ENCODE measurements at regions not wholly inside any gene's neighbourhood (a gene's known extent, or its start where the extent isn't known, plus 50 kb on each side); places are given as distances from the start of the nearest gene placed in this dataset.
"Not testable (repeated sequence)": the region's sequence is repeated elsewhere in the genome, so short reads cannot be mapped to it uniquely, and the experiment has no call there.

- Histone ChIP-seq H3K9me3 (ENCODE audit: control insufficient read depth, low read length) (no peaks in the 10 kb centered on the region), H3K27ac (ENCODE audit: insufficient read depth, low read length, poor library complexity, severe bottlenecking) (no peak overlapping the region), H3K36me3 (ENCODE audit: control insufficient read depth, insufficient read depth, low read length) (no peaks in the 10 kb centered on the region), H3K4me1 (ENCODE audit: control insufficient read depth, insufficient read depth, low read length, poor library complexity, severe bottlenecking) (no peaks in the 10 kb centered on the region), H3K4me3 (ENCODE audit: insufficient read depth, low read depth, low read length, poor library complexity, severe bottlenecking) (no peak overlapping the region), H3K27me3 (replicated peaks; ENCODE audit: control insufficient read depth, insufficient read depth, low read length, poor library complexity, severe bottlenecking) (no peaks in the 10 kb centered on the region)
- no peak for DNase-seq
These were observed 436.4 kb upstream of the KCNMB2 start for GRCh38 chr3:178099862-178100261.

DNA sequence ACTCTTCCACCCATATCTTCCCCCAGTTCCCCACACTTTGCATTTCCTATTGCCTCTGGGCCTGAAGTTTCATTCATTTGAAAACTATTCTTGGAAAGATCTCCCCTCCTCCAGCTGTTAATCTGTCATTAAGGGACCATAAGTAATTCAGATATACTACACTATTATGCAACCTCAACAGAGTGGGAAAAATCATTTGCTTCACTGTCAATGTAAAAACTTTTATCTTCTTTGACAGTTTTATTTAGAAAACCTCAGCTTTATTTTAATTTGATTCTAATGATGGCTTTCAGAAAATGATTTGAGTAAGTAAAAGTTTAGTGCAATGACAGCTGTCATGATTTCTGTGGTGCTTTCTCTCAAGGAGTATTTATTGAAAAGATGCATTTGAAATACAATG is 435.3 kb upstream of the KCNMB2 start:
- Histone ChIP-seq H3K4me1 (ENCODE audit: control insufficient read depth, insufficient read depth, low read length, poor library complexity, severe bottlenecking) (no peaks in the 10 kb centered on the region), H3K27me3 (replicated peaks; ENCODE audit: control insufficient read depth, insufficient read depth, low read length, poor library complexity, severe bottlenecking) (no peaks in the 10 kb centered on the region), H3K36me3 (ENCODE audit: control insufficient read depth, insufficient read depth, low read length) (no peaks in the 10 kb centered on the region), H3K27ac (ENCODE audit: insufficient read depth, low read length, poor library complexity, severe bottlenecking) (no peak overlapping the region), H3K9me3 (ENCODE audit: control insufficient read depth, low read length) (no peaks in the 10 kb centered on the region), H3K4me3 (ENCODE audit: insufficient read depth, low read depth, low read length, poor library complexity, severe bottlenecking) (no peak overlapping the region)
- DNase-seq, result no peak

GRCh38 chr3:178103140-178103539 is 433.1 kb upstream of the KCNMB2 start:
- H3K4me1 ChIP-seq (ENCODE audit: control insufficient read depth, insufficient read depth, low read length, poor library complexity, severe bottlenecking), result no peaks in the 10 kb centered on the region
- no peak for DNase-seq
- no peaks in the 10 kb centered on the region for H3K36me3 ChIP-seq (ENCODE audit: control insufficient read depth, insufficient read depth, low read length)
- H3K27me3 ChIP-seq (replicated peaks; ENCODE audit: control insufficient read depth, insufficient read depth, low read length, poor library complexity, severe bottlenecking), result no peaks in the 10 kb centered on the region
- no peak overlapping the region for H3K4me3 ChIP-seq (ENCODE audit: insufficient read depth, low read depth, low read length, poor library complexity, severe bottlenecking)
- no peak overlapping the region for H3K27ac ChIP-seq (ENCODE audit: insufficient read depth, low read length, poor library complexity, severe bottlenecking)
- H3K9me3 ChIP-seq (ENCODE audit: control insufficient read depth, low read length), result no peaks in the 10 kb centered on the region

DNA sequence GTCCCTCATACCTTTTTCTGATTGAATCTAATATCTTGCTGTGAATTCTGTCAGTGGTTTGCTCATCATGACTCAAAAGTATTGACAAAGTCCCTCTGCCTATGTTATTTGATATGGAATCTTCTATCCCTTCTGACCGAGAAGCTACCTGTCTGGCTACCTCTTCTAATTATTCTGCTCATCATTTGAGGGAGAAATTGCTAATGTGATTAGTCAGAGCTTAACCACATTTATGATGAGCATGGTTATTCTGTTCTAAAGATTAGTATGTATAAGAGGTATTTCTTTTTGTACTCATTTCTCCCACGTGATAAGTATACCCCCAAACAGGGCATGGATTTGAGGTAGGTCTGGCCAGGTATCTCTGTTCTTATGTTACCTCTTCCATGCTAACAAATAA is 428.4 kb upstream of the KCNMB2 start:
- no peaks in the 10 kb centered on the region for H3K4me1 ChIP-seq (ENCODE audit: control insufficient read depth, insufficient read depth, low read length, poor library complexity, severe bottlenecking)
- DNase-seq, result no peak
- no peaks in the 10 kb centered on the region for H3K9me3 ChIP-seq (ENCODE audit: control insufficient read depth, low read length)
- H3K27me3 ChIP-seq (replicated peaks; ENCODE audit: control insufficient read depth, insufficient read depth, low read length, poor library complexity, severe bottlenecking), result no peaks in the 10 kb centered on the region
- no peak overlapping the region for H3K27ac ChIP-seq (ENCODE audit: insufficient read depth, low read length, poor library complexity, severe bottlenecking)
- no peak overlapping the region for H3K4me3 ChIP-seq (ENCODE audit: insufficient read depth, low read depth, low read length, poor library complexity, severe bottlenecking)
- no peaks in the 10 kb centered on the region for H3K36me3 ChIP-seq (ENCODE audit: control insufficient read depth, insufficient read depth, low read length)

- no peaks in the 10 kb centered on the region for H3K36me3 ChIP-seq (ENCODE audit: control insufficient read depth, insufficient read depth, low read length)
- H3K4me1 ChIP-seq (ENCODE audit: control insufficient read depth, insufficient read depth, low read length, poor library complexity, severe bottlenecking), result no peaks in the 10 kb centered on the region
- no peak for DNase-seq
- no peaks in the 10 kb centered on the region for H3K9me3 ChIP-seq (ENCODE audit: control insufficient read depth, low read length)
- no peak overlapping the region for H3K27ac ChIP-seq (ENCODE audit: insufficient read depth, low read length, poor library complexity, severe bottlenecking)
- H3K4me3 ChIP-seq (ENCODE audit: insufficient read depth, low read depth, low read length, poor library complexity, severe bottlenecking), result no peak overlapping the region
- no peaks in the 10 kb centered on the region for H3K27me3 ChIP-seq (replicated peaks; ENCODE audit: control insufficient read depth, insufficient read depth, low read length, poor library complexity, severe bottlenecking)
These were observed 426.5 kb upstream of the KCNMB2 start for GRCh38 chr3:178109691-178110090.

DNA sequence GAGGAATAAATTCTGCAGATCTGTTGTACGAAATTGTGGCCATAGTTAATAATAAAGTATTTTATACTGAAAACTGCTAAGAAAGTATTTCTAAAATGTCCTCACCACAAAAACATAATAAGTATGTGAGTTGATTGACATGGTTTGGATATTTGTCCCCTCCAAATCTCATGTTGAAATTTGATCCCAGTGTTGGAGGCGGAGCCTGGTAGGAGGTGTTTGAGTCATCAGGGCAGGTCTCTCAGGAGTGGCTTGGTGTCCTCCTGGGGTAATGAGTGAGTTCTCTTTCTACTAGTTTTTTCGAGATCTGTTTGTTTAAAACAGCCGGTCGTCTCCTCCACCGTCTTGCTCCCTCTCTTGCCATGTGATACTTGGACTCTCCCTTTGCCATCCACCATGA is 424.1 kb upstream of the KCNMB2 start:
- Histone ChIP-seq H3K9me3 (ENCODE audit: control insufficient read depth, low read length) (no peaks in the 10 kb centered on the region), H3K4me1 (ENCODE audit: control insufficient read depth, insufficient read depth, low read length, poor library complexity, severe bottlenecking) (no peaks in the 10 kb centered on the region), H3K27me3 (replicated peaks; ENCODE audit: control insufficient read depth, insufficient read depth, low read length, poor library complexity, severe bottlenecking) (no peaks in the 10 kb centered on the region), H3K36me3 (ENCODE audit: control insufficient read depth, insufficient read depth, low read length) (no peaks in the 10 kb centered on the region), H3K27ac (ENCODE audit: insufficient read depth, low read length, poor library complexity, severe bottlenecking) (no peak overlapping the region), H3K4me3 (ENCODE audit: insufficient read depth, low read depth, low read length, poor library complexity, severe bottlenecking) (no peak overlapping the region)
- DNase-seq, result no peak

- H3K27me3 ChIP-seq (replicated peaks; ENCODE audit: control insufficient read depth, insufficient read depth, low read length, poor library complexity, severe bottlenecking); DNase-seq: not testable (repeated sequence)
These were observed 423.7 kb upstream of the KCNMB2 start for GRCh38 chr3:178112552-178112951.

GRCh38 chr3:178117641-178118040 is 418.6 kb upstream of the KCNMB2 start:
- no peak for DNase-seq
- no peaks in the 10 kb centered on the region for H3K36me3 ChIP-seq (ENCODE audit: control insufficient read depth, insufficient read depth, low read length)
- no peaks in the 10 kb centered on the region for H3K4me1 ChIP-seq (ENCODE audit: control insufficient read depth, insufficient read depth, low read length, poor library complexity, severe bottlenecking)

More at GRCh38 chr3:178112552-178112951, 423.7 kb upstream of the KCNMB2 start:
- not testable (repeated sequence) for H3K4me1 ChIP-seq (ENCODE audit: control insufficient read depth, insufficient read depth, low read length, poor library complexity, severe bottlenecking); H3K27ac ChIP-seq (ENCODE audit: insufficient read depth, low read length, poor library complexity, severe bottlenecking); H3K36me3 ChIP-seq (ENCODE audit: control insufficient read depth, insufficient read depth, low read length); H3K4me3 ChIP-seq (ENCODE audit: insufficient read depth, low read depth, low read length, poor library complexity, severe bottlenecking); H3K9me3 ChIP-seq (ENCODE audit: control insufficient read depth, low read length)

DNA sequence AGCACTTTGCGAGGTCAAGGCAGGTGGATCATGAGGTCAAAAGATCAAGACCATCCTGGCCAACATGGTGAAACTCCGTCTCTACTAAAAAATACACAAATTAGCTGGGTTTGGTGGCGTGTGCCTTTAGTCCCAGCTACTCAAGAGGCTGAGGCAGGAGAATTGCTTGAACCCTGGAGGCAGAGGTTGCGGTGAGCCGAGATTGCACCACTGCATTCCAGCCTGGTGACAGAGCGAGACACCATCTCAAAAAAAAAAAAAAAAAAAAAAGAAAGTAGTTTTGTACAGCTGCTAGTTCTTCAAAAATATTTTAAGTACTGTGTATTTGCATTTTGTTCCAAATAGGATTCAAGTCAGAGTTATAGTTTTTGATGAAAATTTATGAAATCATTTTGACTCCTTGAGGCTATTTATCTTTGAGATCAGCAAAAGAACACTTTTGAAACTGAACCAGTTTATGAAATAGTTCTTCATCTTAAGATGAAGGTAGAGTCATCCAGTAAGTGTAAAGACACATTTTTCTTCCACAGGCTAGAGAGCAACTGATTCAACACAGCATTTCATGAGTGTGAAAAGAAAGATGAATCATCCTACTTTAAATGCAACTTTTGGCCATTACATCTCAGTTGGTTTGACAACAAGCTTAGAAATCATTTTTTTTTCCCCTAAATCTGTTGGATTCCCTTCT is 416.5 kb upstream of the KCNMB2 start:
- H3K27me3 ChIP-seq (replicated peaks; ENCODE audit: control insufficient read depth, insufficient read depth, low read length, poor library complexity, severe bottlenecking); DNase-seq; H3K4me3 ChIP-seq (ENCODE audit: insufficient read depth, low read depth, low read length, poor library complexity, severe bottlenecking); H3K27ac ChIP-seq (ENCODE audit: insufficient read depth, low read length, poor library complexity, severe bottlenecking); H3K4me1 ChIP-seq (ENCODE audit: control insufficient read depth, insufficient read depth, low read length, poor library complexity, severe bottlenecking); H3K36me3 ChIP-seq (ENCODE audit: control insufficient read depth, insufficient read depth, low read length); H3K9me3 ChIP-seq (ENCODE audit: control insufficient read depth, low read length): not testable (repeated sequence)

More at GRCh38 chr3:178117641-178118040, 418.6 kb upstream of the KCNMB2 start:
- H3K27ac ChIP-seq (ENCODE audit: insufficient read depth, low read length, poor library complexity, severe bottlenecking), result no peak overlapping the region
- H3K27me3 ChIP-seq (replicated peaks; ENCODE audit: control insufficient read depth, insufficient read depth, low read length, poor library complexity, severe bottlenecking), result no peaks in the 10 kb centered on the region
- H3K9me3 ChIP-seq (ENCODE audit: control insufficient read depth, low read length), result no peaks in the 10 kb centered on the region
- H3K4me3 ChIP-seq (ENCODE audit: insufficient read depth, low read depth, low read length, poor library complexity, severe bottlenecking), result no peak overlapping the region

DNA sequence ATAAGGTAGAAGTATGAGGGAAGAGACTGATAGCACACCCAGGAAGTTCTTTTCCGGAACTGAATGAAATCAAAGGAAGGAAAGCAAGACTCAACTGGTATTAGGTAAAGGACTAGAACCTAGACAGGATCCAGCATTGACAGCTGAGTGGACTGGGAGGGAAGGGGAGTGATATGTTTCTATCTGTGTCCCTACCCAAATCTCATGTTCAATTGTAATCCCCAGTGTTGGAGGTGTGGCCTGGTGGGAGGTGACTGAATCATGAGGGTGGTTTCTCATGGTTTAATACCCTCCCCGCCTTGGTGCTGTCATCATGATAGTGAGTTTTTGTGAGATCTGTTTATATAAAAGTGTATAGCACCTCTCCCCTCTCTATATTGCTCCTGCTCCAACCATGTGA is 415.9 kb upstream of the KCNMB2 start:
- H3K27me3 ChIP-seq (replicated peaks; ENCODE audit: control insufficient read depth, insufficient read depth, low read length, poor library complexity, severe bottlenecking), result no peaks in the 10 kb centered on the region
- no peaks in the 10 kb centered on the region for H3K9me3 ChIP-seq (ENCODE audit: control insufficient read depth, low read length)
- no peak overlapping the region for H3K4me3 ChIP-seq (ENCODE audit: insufficient read depth, low read depth, low read length, poor library complexity, severe bottlenecking)
- H3K4me1 ChIP-seq (ENCODE audit: control insufficient read depth, insufficient read depth, low read length, poor library complexity, severe bottlenecking), result no peaks in the 10 kb centered on the region
- no peak for DNase-seq
- no peak overlapping the region for H3K27ac ChIP-seq (ENCODE audit: insufficient read depth, low read length, poor library complexity, severe bottlenecking)
- no peaks in the 10 kb centered on the region for H3K36me3 ChIP-seq (ENCODE audit: control insufficient read depth, insufficient read depth, low read length)
